Activated CD8-positive, alpha-beta memory T cell treated with anti-CD3 and anti-CD28 coated beads for 36 hours (primary cell): ENCODE measurements at regions not wholly inside any gene's neighbourhood (a gene's known extent, or its start where the extent isn't known, plus 50 kb on each side); places are given as distances from the start of the nearest gene placed in this dataset.
"Not testable (repeated sequence)": the region's sequence is repeated elsewhere in the genome, so short reads cannot be mapped to it uniquely, and the experiment has no call there.

ENCODE experiments used
- CTCF ChIA-PET: fragments of 350-600 bp; sonication (Branson Sonifier 250); formaldehyde crosslinking; loops from one replicate; lab custom pipeline; 2021; ENCODE audit warnings: antibody characterized with exemption; lab: Charles Lee
- POLR2A ChIA-PET: fragments of 350-600 bp; sonication (Branson Sonifier 250); formaldehyde crosslinking; loops from one replicate; lab custom pipeline; 2021; ENCODE audit warnings: antibody characterized with exemption; lab: Charles Lee

GRCh38 chr4:79117051-79117450 lies 177.8 kb upstream of the PAQR3 start:
- POLR2A ChIA-PET, CTCF ChIA-PET: not testable (repeated sequence)

- ChIA-PET POLR2A (no interaction called here), CTCF (no interaction called here)
Measured at GRCh38 chr4:79107014-79107413, 167.8 kb upstream of the PAQR3 start.

GRCh38 chr4:79088946-79089691 lies 149.9 kb upstream of the PAQR3 start:
- POLR2A ChIA-PET = no interaction called here
- CTCF ChIA-PET = no interaction called here

- ChIA-PET CTCF (no interaction called here), POLR2A (no interaction called here)
Measured at GRCh38 chr4:79087071-79087470, 147.8 kb upstream of the PAQR3 start.

GRCh38 chr4:79083406-79084010 lies 144.3 kb upstream of the PAQR3 start:
- POLR2A ChIA-PET = no interaction called here
- CTCF ChIA-PET = no interaction called here

GRCh38 chr4:79082997-79083396 lies 143.8 kb upstream of the PAQR3 start:
- ChIA-PET POLR2A (no interaction called here), CTCF (no interaction called here)

- ChIA-PET POLR2A (no interaction called here), CTCF (no interaction called here)
Measured at GRCh38 chr4:79081973-79082372, 142.7 kb upstream of the PAQR3 start.

- POLR2A ChIA-PET = no interaction called here
Measured at GRCh38 chr4:79078339-79078738, 139.1 kb upstream of the PAQR3 start.

GRCh38 chr4:79074040-79074439 lies 134.8 kb upstream of the PAQR3 start:
- ChIA-PET CTCF (no interaction called here), POLR2A (no interaction called here)

More at GRCh38 chr4:79078339-79078738, 139.1 kb upstream of the PAQR3 start:
- CTCF ChIA-PET = no interaction called here

GRCh38 chr4:79073471-79073870 lies 134.2 kb upstream of the PAQR3 start:
- CTCF ChIA-PET = no interaction called here
- POLR2A ChIA-PET = no interaction called here

- ChIA-PET CTCF (no interaction called here), POLR2A (no interaction called here)
Measured at GRCh38 chr4:79065262-79065661, 126.0 kb upstream of the PAQR3 start.

GRCh38 chr4:79064806-79065205 lies 125.6 kb upstream of the PAQR3 start:
- ChIA-PET CTCF (no interaction called here), POLR2A (no interaction called here)

- ChIA-PET POLR2A (no interaction called here), CTCF (no interaction called here)
Measured at GRCh38 chr4:79059631-79060399, 120.6 kb upstream of the PAQR3 start.

- POLR2A ChIA-PET = no interaction called here
- CTCF ChIA-PET = no interaction called here
Measured at GRCh38 chr4:79057772-79058171, 118.5 kb upstream of the PAQR3 start.

- CTCF ChIA-PET = no interaction called here
Measured at GRCh38 chr4:79053754-79054153, 114.5 kb upstream of the PAQR3 start.

GRCh38 chr4:79050541-79050880 lies 111.3 kb upstream of the PAQR3 start:
- CTCF ChIA-PET = interaction anchor here (0.6 kb wide), 1 partner anchor 353 kb away, joined by 5 read pairs; no protein-coding TSS in a partner anchor
- POLR2A ChIA-PET = no interaction called here

More at GRCh38 chr4:79053754-79054153, 114.5 kb upstream of the PAQR3 start:
- POLR2A ChIA-PET = no interaction called here

- ChIA-PET CTCF (no interaction called here), POLR2A (no interaction called here)
Measured at GRCh38 chr4:79049840-79050540, 110.8 kb upstream of the PAQR3 start.

- POLR2A ChIA-PET = no interaction called here
- CTCF ChIA-PET = no interaction called here
Measured at GRCh38 chr4:79048878-79049277, 109.6 kb upstream of the PAQR3 start.

GRCh38 chr4:79047316-79047715 lies 108.1 kb upstream of the PAQR3 start:
- POLR2A ChIA-PET = no interaction called here
- CTCF ChIA-PET = no interaction called here

- ChIA-PET POLR2A (no interaction called here), CTCF (no interaction called here)
Measured at GRCh38 chr4:79046016-79046592, 106.9 kb upstream of the PAQR3 start.
